HG02623 (cell line): ENCODE measurements at regions not wholly inside any gene's neighbourhood (a gene's known extent, or its start where the extent isn't known, plus 50 kb on each side); places are given as distances from the start of the nearest gene placed in this dataset.
"Not testable (repeated sequence)": the region's sequence is repeated elsewhere in the genome, so short reads cannot be mapped to it uniquely, and the experiment has no call there.

ENCODE experiments used
- ATAC-seq: cut with Tn5 transposase; IDR thresholded peaks from one replicate; pipeline ENCODE4 v1.9.1; 2021; ENCODE audit warnings: moderate library complexity; ENCODE audit not compliant: unreplicated experiment

GRCh38 chr13:109264603-109265437 is 521.6 kb downstream of the IRS2 start:
- ATAC-seq: not testable (repeated sequence)

GRCh38 chr13:109257761-109258157 is 528.6 kb downstream of the IRS2 start:
- ATAC-seq: not testable (repeated sequence)
